Activated CD4-positive, alpha-beta T cell treated with anti-CD3 and anti-CD28 coated beads, Interleukin-2, amount 50 U/mL, for 24 hours (primary cell): ENCODE measurements at regions not wholly inside any gene's neighbourhood (a gene's known extent, or its start where the extent isn't known, plus 50 kb on each side); places are given as distances from the start of the nearest gene placed in this dataset.
"Not testable (repeated sequence)": the region's sequence is repeated elsewhere in the genome, so short reads cannot be mapped to it uniquely, and the experiment has no call there.

Source experiments
- DNase-seq, 2 donors: peaks; one replicate each; pipeline ENCODE4 v3.0.0-alpha.2; 2020; ENCODE audit warnings: low read depth in 1 of 2, low spot score in 1 of 2

DNA sequence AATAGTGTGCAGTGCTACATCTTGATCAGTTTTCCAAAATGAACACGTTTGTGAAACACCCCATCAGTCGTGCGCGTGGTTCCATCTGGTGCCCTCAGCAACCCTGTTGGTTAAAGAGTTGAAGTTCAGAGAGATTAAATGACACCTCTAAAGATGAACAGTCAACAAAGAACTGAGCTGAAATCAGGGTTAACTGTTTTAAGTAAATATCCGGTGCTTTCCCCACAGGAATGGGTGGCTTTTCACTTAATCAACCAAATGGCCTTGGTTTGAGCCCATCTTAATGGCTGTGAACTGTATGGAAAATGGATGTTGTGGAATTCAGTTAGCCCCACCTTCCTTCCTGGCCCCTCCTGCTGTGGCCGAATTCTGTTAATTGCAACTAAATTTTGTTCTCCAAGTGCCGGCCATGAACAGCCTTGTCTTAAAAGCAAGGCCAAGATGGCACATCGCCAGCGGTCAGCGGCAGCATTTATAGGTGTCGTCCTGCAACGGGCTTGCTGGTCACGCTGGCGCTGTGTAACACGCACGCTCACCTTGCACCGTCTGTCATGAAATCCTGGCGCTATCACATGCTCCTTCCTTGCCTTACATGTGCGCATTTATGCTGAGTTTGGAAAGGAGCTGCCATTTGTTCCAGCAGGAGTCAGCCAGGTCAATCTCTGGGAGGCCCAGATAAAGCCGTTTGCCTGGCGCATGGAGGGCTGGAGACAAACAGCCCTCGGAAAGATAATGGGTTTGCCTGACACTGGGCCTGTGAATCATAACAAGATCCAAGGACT is 164.5 kb downstream of the ERMARD start:
- no peak for DNase-seq

- not testable (repeated sequence) for DNase-seq
These were observed 162.3 kb downstream of the ERMARD start for GRCh38 chr6:169913745-169914144.

DNA sequence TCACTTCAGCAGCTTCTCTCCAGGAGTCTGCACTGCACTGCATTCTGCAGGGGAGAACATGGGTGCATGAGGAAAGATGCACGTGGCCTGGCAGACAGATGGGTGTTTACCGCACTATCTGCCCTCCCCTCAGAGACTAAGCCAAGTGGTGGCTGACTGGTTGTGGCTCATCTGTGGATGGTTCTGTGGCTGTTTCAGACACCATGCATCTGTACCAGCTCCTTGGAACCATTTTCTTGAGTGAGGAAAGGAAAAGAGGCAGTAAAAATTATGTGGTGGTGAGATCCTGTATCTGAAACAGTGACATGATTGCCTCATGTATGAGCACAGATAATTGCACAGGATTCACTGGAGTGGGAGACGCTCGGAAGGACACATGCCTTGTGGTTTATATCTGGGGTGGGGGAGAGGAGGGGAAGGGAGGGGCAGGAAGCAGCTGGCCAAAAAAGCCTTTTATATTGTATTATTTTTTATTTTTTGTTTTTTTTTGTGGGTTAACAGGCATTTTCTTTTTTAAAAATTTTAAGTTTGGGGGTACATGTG is 161.7 kb downstream of the ERMARD start:
- DNase-seq = no peak

DNA sequence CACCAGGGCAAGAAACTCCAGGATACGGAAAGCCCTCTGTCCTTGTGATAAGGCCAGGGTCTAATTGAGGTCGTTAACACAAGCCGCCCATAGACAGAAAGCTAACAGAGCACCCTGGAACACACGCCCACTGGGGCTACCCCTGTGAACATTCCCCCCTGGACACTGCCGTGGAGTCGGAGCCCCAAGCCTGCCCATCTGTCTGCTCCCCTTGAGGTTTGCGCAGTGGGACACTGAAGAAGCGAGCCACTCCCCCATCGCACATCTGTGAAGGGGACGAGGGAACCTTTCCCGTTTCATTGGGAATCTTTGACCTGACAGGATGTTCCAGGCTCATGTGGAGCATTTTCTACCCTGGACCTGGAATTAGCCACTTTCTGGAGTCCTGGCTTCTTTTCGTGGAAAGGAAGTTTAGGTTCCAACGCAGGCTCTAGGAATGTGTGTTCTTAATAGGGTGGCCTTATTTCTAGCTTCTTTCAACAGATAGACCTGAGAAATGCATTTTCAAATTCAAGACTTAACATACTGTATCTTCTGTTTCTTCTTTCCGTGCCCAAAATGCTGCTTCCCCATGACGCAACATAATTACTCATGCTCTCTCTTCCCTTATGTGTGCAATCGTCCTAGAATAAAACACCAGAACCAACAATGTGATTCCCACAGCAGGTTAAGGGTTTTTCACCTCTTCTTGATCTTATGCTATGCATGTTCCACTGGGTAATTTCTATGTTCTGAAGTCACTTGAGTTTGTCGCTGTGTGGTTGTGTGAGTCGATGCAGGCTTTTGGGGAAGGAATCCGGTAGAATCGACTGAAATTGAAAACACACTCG is 161.1 kb downstream of the ERMARD start:
- no peak for DNase-seq

DNA sequence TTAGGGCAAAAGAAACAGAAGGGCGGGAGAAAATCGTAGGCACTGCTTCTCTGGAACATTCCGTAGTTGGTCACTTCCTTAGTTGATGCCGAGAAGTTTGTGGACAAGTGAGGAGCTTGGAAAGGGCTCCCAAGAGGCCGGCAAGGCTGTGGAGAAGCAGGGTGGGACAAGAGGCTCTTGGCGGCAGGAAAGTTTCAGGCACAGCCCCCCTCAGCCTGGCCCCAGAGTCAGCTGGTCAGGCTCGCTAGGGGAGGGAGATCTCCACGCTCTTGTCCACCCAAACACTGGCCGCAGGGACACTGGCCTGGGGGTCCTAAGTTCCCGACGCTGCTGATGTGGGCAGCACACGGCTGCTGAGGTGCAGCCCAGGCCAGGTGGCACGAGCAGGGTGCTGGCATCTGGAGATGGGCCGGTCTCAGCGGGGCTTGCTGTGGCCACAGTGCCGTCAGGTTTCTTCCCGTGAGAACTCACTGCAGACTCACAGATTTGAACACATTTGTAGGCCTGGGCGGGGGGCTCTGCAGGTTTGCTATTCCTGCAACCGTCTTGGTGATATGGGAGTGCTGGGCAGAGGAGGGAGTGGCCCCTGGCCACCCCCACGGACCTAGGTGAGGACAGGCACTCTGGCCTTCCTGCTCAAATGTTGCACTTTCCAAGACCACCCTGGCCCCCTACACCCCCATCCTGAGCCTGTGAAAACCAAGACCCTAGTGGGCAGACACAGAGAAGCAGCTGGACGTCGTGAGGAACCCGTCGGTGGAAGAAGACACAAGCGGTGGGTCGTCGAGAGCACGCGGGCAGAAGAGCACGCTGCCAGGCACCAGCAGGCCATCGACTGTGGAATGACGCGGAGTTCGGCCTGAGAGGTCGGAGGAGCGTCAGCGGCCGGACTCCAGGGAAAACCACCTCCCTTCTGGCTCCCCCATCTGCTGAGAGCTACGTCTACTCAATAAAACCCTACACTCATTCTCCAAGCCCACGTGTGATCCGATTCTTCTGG is 160.1 kb downstream of the ERMARD start:
- no peak for DNase-seq

DNA sequence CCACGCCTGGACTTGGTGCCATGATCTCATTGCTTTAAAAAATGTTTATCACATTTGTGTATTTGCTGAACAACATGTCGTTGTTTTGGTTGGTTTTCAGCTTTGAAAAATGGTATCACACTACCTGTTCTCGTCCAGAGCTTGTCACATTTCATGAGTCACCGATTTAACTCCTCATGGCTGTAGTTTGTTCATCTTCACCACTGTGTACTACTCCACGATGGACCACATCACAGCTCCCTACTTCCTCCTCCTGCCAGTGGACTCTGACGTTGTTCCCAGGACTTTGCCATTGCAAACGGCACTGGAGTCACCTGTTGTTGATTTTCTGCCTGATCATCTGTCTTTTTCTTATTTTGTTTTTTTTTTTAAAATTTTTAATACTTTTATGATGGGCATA is 157.7 kb downstream of the ERMARD start:
- DNase-seq = no peak

GRCh38 chr6:169908403-169908933 is 157.0 kb downstream of the ERMARD start:
- DNase-seq = no peak

GRCh38 chr6:169907419-169908115 is 156.1 kb downstream of the ERMARD start:
- DNase-seq = no peak

- DNase-seq = no peak
These were observed 155.4 kb downstream of the ERMARD start for GRCh38 chr6:169906688-169907418.

DNA sequence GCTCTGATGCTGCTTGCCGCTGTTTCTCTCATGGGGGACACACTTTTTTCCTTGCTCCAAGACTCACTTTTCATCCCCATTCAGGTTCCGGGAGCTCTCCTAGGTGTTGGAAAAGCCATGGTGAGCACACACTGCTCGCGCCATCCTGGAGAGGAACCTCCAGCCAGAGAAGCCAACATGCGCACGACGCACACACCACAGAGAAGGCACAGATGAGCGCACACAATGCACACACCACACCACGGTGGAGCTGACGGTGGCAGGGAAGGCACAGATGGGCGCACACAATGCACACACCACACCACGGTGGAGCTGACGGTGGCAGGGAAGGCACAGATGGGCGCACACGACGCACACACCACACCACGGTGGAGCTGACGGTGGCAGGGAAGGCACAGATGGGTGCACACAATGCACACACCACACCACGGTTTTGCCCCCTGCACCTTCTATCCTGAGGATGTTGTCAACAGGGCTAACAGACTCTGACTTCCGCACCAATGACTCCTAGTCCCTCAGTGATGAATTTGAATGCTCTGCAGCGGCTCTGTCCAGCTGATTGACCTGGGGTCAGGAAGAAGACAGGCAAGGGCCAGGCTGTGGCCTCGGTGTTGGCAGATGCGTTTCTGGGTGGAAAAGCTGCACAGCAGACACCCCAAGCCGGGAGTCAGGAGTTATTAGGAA is 154.7 kb downstream of the ERMARD start:
- no peak for DNase-seq

DNA sequence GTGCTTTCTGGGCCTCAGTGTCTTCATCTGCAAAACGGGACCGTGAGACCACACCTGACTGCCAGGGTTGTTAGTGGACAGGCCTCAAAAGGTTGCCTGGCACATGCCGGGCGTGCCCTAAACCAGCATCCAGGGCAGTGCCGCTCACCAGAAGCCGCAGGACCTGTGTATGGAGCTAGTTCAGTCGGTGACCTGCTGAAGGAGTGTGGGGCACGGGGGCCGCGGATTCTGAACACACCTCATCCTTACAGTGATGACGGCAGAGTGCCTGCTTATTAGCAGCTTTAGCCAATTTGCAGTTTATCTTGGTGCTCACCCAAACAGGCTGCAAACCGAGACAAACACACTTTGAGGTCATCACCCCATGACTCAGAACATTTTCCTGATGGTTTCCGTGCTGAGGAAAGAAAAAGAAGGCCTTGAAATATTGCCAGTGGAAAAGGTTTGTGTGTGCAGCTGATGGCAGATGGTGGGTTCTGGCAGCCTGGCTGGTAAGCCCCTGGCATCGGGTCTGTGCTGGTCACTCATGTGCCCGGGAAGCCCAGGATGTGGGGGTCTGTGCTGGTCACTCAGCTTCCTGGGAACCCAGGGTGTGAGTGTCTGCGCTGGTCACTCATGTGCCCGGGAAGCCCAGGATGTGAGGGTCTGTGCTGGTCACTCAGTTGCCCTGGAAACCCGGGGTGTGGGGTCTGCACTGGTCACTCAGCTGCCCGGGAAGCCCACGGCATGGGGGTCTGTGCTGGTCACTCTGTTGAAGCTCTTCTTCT is 153.8 kb downstream of the ERMARD start:
- DNase-seq = no peak

DNA sequence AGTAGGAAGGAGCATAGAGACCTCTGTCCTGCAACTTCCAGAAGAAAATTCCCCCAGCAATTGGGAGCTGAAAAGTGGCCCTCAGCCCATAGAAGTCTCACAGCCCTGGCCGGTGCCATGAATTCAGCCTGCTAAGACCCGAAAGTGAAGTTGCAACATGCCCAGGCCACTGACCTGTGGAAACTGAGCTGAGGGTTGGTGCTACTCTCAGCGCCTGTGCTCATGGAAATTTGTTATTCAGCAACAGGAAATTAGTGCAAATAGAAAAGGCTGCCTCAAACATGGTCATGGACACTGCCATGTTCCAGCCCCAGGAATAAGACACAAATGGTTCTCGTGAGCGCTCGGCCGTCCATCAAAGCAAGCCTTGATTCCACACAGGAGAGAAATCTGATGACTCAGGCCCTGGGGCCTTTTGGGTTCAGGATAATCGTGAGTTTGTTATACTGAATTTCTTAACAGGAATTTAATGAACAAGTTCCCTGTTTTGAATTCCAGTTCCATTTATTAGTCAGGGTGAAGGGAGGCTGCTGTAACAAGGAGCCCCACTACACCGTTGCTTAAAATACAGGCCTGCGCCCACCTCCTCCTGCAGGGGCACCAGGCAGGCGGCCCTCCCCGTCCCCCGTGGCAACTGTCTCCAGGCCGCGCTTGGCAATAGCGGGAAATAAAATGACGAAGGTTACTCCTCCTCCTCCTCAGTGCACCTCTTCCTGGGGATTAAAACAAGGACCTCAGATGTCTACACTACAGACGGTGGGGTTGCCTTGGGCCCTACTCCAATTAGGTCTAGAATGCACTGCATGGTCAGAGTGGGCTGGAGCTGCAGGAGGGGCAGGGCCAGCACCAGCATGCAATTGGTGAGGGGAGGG is 152.9 kb downstream of the ERMARD start:
- DNase-seq = no peak

DNA sequence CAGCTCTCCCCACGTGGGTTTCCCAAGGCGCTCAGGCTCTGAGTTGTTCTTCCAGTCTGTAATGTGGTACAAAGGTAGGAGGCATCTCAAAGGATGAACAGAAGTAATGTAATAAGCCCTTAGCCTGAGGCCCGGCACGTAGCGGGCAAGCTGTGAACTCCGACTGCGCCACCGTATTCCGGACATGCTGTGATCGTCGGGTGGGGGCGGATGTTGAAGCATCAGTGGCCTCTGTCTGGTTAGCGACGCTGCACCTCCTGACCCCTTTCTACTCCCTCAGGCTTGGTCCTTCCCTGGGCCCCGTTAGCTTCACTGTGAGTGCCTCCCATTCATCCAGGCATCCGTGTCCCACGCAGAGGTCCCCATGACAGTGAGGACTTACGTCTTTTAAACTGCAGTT is 151.7 kb downstream of the ERMARD start:
- DNase-seq = no peak

- no peak for DNase-seq
These were observed 151.2 kb downstream of the ERMARD start for GRCh38 chr6:169902604-169903003.

DNA sequence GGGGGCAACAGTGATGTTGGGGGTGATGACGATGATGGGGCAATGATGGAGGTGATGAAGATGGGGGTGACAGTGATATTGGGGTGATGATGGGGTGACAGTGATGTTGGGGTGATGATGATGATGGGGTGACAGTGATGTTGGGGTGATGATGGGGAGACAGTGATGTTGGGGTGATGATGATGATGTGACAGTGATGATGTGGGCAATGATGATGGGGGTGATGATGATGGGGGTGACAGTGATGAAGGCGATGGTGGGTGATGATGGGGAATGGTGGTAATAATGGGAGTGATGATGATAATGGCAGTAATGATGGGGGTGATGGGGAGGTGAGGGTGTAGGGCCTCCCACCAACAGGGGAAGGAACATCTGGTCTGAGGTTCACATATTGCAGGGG is 150.6 kb downstream of the ERMARD start:
- DNase-seq = no peak

DNA sequence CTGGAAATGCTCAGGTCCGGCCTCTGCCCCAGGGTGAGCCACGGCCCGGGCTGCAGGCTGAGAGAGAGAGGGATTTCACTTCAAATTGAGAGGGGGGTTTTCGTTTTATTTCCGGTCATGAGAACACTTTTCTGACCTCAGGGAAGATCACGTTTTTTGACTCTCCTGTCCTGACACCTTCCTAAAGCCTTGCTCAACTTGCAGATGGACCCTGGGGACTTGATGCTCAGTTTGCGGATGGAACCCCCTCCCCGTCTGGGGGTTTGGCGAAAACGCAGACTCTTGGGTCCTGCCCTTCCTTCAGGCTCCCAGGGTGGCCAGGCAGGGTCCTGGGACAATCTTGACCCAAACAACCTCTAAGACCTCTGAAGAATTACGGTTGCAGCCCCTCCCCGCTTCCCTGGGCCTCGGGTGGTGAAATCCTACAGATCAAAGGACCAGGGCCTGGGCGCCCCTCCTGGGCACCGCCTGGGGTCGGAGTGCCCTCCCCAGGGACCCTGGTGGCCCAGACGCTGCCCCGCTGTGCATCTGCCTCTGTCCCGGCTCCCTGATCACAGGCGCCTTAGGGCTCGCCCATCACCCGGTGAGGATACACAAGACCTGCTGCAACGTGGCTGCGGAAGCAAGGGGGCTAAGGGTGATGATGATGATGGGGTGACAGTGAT is 148.2 kb downstream of the ERMARD start:
- DNase-seq = no peak
